Right atrium auricular region (tissue), 2 donors: ENCODE measurements at regions not wholly inside any gene's neighbourhood (a gene's known extent, or its start where the extent isn't known, plus 50 kb on each side); places are given as distances from the start of the nearest gene placed in this dataset.

Source experiments
- DNase-seq: peaks from one replicate; pipeline ENCODE4 v3.0.0-alpha.2; 2019; ENCODE audit warnings: low spot score
- H3K27ac ChIP-seq, 2 donors: fragments of 200-600 bp; sonication (generic); 1 replicate in 1 of 2; 2 replicates in 1 of 2; pipeline ENCODE4 v1.5.1; 2016 to 2019
- H3K27me3 ChIP-seq, 2 donors: fragments of 200-600 bp; sonication (generic); one replicate each; pipeline versions ENCODE4 v1.5.1 to v1.6.0; 2017 to 2019
- H3K36me3 ChIP-seq: fragments of 200-600 bp; sonication (generic); one replicate; pipeline ENCODE4 v1.5.1; 2016
- H3K4me1 ChIP-seq, 2 donors: fragments of 200-600 bp; sonication (generic); one replicate each; pipeline versions ENCODE4 v1.5.1 to v1.6.0; 2017 to 2019
- H3K4me3 ChIP-seq, 2 donors: fragments of 200-600 bp; sonication (generic); 1 replicate in 1 of 2; 2 replicates in 1 of 2; pipeline ENCODE4 v1.5.1; 2017 to 2019; ENCODE audit warnings: mild to moderate bottlenecking in 1 of 2, moderate library complexity in 1 of 2
- H3K9me3 ChIP-seq, 2 donors: fragments of 200-600 bp; sonication (generic); one replicate each; pipeline ENCODE4 v1.5.1; 2019
- TF ChIP-seq, protein P1 (sequence below), 2 donors: fragments of 200-600 bp; sonication (generic); IDR thresholded peaks; one replicate each; pipeline ENCODE4 v1.5.1; 2019; ENCODE audit warnings: antibody characterized with exemption in 2 of 2

DNA sequence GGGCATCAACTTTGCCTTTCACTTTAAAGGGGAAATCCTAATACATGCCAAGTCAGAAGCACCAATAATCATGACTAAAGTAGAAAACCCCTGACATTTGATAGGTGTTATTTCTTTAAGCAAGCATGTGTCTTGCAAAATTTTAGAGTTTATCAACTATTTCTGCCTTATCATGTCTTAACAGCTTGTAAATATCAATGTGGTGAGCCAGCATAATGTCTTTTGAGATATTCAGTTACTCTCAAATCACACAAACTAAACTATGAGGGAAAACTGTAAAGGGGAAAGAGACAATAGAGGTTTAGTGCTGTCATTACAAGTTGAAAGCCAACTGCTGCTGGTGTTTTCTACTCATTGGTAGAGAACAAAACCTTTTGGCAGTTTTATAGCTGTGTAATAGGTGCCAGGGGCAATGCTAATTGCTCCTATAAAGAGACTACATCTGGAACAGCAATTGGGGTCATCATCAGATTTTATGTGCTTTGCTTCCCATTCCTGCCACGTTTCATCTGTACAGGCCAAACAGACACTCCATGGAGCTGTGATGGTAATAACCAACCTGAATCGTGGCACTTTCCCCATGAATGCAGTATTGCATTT, 1027.4 kb downstream of the FSCB start:
- no peak overlapping the region for H3K27ac ChIP-seq
- H3K9me3 ChIP-seq, result no peaks in the 10 kb centered on the region
- no peak overlapping the region for H3K4me3 ChIP-seq
- no peaks in the 10 kb centered on the region for H3K4me1 ChIP-seq
- TF ChIP-seq, protein P1, sequence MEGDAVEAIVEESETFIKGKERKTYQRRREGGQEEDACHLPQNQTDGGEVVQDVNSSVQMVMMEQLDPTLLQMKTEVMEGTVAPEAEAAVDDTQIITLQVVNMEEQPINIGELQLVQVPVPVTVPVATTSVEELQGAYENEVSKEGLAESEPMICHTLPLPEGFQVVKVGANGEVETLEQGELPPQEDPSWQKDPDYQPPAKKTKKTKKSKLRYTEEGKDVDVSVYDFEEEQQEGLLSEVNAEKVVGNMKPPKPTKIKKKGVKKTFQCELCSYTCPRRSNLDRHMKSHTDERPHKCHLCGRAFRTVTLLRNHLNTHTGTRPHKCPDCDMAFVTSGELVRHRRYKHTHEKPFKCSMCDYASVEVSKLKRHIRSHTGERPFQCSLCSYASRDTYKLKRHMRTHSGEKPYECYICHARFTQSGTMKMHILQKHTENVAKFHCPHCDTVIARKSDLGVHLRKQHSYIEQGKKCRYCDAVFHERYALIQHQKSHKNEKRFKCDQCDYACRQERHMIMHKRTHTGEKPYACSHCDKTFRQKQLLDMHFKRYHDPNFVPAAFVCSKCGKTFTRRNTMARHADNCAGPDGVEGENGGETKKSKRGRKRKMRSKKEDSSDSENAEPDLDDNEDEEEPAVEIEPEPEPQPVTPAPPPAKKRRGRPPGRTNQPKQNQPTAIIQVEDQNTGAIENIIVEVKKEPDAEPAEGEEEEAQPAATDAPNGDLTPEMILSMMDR (IDR thresholded peaks at IDR 0.05), result no peak
- no peaks in the 10 kb centered on the region for H3K36me3 ChIP-seq
- no peaks in the 10 kb centered on the region for H3K27me3 ChIP-seq
- DNase-seq, result no peak

DNA sequence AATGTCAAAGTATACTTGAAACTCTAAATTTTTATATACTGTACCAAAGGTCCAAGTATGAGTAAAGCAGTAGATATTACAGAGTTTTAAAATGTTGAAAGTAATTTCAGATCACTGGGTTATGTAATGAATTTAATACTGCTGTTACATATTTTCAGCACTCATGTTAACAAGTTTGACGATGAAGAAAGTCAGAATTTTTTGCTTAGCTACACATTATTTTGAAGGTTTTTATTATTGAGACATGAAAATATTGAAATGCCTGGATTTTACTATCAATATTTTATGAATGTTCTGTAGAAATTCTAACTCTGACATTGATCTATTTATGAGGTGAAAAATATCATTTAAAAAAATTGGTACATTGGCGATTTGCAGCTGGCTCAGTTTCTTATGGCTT, 1030.3 kb downstream of the FSCB start:
- no peaks in the 10 kb centered on the region for H3K4me1 ChIP-seq
- H3K27ac ChIP-seq, result no peak overlapping the region
- H3K4me3 ChIP-seq, result no peak overlapping the region
- no peak for DNase-seq
- no peaks in the 10 kb centered on the region for H3K27me3 ChIP-seq
- no peaks in the 10 kb centered on the region for H3K36me3 ChIP-seq
- TF ChIP-seq, protein P1 (IDR thresholded peaks at IDR 0.05), result no peak
- H3K9me3 ChIP-seq, result no peaks in the 10 kb centered on the region

DNA sequence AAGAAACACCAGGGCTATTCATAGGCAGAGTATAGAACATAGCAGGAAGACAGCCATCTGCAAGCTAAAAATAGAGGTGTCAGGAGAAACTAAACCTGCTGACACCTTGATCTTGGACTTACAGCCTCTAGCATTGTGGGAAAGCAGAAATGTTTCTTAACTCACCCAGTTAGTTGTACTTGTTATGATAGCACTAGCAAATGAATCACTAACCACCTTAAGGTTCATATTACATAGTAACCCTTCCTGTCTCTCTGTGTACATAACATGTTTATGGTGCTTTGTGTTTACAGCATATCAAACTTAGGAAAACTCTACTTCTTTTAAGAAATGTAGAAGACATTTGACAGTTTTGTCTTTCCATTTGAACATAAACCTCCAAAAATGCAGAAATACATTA, 1031.3 kb downstream of the FSCB start:
- Histone ChIP-seq H3K27ac (no peak overlapping the region), H3K4me3 (no peak overlapping the region), H3K36me3 (no peaks in the 10 kb centered on the region), H3K9me3 (no peaks in the 10 kb centered on the region), H3K27me3 (no peaks in the 10 kb centered on the region), H3K4me1 (no peaks in the 10 kb centered on the region)
- DNase-seq, result no peak
- TF ChIP-seq, protein P1 (IDR thresholded peaks at IDR 0.05), result no peak

DNA sequence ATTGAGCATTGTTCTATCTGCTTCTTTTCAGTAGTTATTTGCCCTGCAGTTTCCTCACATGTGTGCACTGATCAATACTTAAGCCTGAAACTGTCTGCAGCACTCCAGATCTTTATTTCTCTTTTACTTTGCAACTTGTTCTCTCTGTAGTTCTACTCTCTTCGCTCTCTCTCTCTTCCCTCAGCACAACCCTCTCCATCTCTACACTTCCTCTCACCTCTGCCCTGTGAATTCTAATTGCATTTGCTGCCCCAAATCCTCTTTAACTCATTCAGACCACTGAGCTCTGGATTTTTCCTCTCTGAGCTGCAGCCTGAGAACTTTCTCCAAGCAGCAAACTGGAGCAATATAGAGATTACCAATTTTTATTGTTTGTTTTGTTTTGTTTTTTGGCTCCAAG, 1035.5 kb downstream of the FSCB start:
- no peak overlapping the region for H3K27ac ChIP-seq

DNA sequence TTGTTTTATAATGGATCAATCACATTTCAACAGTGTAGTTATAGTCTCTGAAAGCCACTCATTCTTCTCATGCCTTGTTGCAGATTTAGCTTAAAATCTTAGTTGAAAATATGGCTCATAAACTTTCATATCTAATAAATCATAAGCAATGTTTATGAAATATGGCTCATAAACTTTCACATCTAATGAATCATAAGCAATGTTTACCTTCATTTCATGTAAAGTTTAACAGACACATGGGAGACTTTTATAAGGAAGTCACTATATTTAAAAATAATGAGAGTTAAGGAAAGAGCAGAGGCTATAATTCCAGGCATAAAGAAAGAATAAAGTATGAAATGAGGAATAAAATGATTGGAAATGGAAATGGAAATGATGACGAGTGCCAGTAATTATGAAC, 1042.1 kb downstream of the FSCB start:
- Histone ChIP-seq H3K27me3 (no peaks in the 10 kb centered on the region), H3K36me3 (no peaks in the 10 kb centered on the region), H3K4me1 (no peaks in the 10 kb centered on the region), H3K9me3 (peaks cover 0 to 13% of the 10 kb centered on the region in 2 donors), H3K27ac (no peak overlapping the region), H3K4me3 (no peak overlapping the region)
- no peak for DNase-seq
- TF ChIP-seq, protein P1 (IDR thresholded peaks at IDR 0.05), result no peak

More for the DNA sequence above, 1035.5 kb downstream of the FSCB start:
- TF ChIP-seq, protein P1 (IDR thresholded peaks at IDR 0.05), result no peak
- H3K27me3 ChIP-seq, result no peaks in the 10 kb centered on the region
- no peak for DNase-seq
- no peaks in the 10 kb centered on the region for H3K36me3 ChIP-seq
- H3K4me1 ChIP-seq, result no peaks in the 10 kb centered on the region
- no peaks in the 10 kb centered on the region for H3K9me3 ChIP-seq
- no peak overlapping the region for H3K4me3 ChIP-seq

DNA sequence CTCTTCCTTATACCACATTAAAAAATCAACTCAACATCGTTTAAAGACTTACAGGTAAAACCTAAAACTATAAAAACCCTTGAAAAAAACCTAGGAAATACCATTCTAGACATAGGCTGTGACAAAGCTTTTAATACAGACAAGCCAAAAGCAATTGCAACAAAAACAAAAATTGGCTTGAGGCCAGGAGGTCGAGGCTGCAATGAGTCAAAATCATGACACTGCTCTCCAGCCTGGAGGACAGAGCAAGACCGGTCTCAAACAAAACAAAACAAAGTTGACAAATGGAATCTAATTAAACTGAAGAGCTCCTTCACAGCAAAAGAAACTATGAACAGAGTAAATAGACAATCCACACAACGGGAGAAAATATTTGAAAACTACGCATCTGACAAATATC, 1057.8 kb downstream of the FSCB start:
- Histone ChIP-seq H3K4me3 (no peak overlapping the region), H3K27me3 (no peaks in the 10 kb centered on the region), H3K36me3 (no peaks in the 10 kb centered on the region), H3K9me3 (peaks cover 0 to 28% of the 10 kb centered on the region in 2 donors), H3K27ac (no peak overlapping the region), H3K4me1 (no peaks in the 10 kb centered on the region)
- TF ChIP-seq, protein P1 (IDR thresholded peaks at IDR 0.05), result no peak
- DNase-seq, result no peak
